GM10266 (cell line): ENCODE measurements at regions not wholly inside any gene's neighbourhood (a gene's known extent, or its start where the extent isn't known, plus 50 kb on each side); places are given as distances from the start of the nearest gene placed in this dataset.

ENCODE experiments used
- DNase-seq: peaks from one replicate; pipeline ENCODE4 v3.0.0; 2012; ENCODE audit errors: extremely low spot score
- CTCF ChIP-seq: IDR thresholded peaks from 2 replicates; pipeline ENCODE4 v1.5.1; 2012; ENCODE audit warnings: mild to moderate bottlenecking, low read depth; ENCODE audit not compliant: control insufficient read depth, insufficient read depth; ENCODE audit errors: missing control alignments

- no peak for DNase-seq
- no peak for TF ChIP-seq CTCF
Observed at GRCh38 chr3:80542456-80542855, 774.7 kb upstream of the ROBO1 start.

- DNase-seq, result no peak
- TF ChIP-seq CTCF, result no peak
Observed at GRCh38 chr3:80537680-80538079, 769.9 kb upstream of the ROBO1 start.

- DNase-seq, result no peak
- TF ChIP-seq CTCF, result no peak
Observed at GRCh38 chr3:80535286-80535685, 767.5 kb upstream of the ROBO1 start.

GRCh38 chr3:80533553-80533952 lies 765.8 kb upstream of the ROBO1 start:
- DNase-seq, result no peak
- no peak for TF ChIP-seq CTCF

- DNase-seq, result no peak
- no peak for TF ChIP-seq CTCF
Observed at GRCh38 chr3:80526153-80526552, 758.4 kb upstream of the ROBO1 start.

- TF ChIP-seq CTCF, result no peak
- DNase-seq, result no peak
Observed at GRCh38 chr3:80521081-80521480, 753.3 kb upstream of the ROBO1 start.

GRCh38 chr3:80519436-80519835 lies 751.6 kb upstream of the ROBO1 start:
- TF ChIP-seq CTCF, result no peak
- DNase-seq, result no peak
